ENCODE measurements at regions not wholly inside any gene's neighbourhood (a gene's known extent, or its start where the extent isn't known, plus 50 kb on each side); places are given as distances from the start of the nearest gene placed in this dataset.
"Not testable (repeated sequence)": the region's sequence is repeated elsewhere in the genome, so short reads cannot be mapped to it uniquely, and the experiment has no call there.

GRCh38 chr12:103020839-103021238, 63.4 kb downstream of the ASCL1 start:
- DNase-seq = no peak
- Histone ChIP-seq H3K27me3 (ENCODE audit: insufficient read depth, low read length) (no peaks in the 10 kb centered on the region), H4K91ac (ENCODE audit: low read depth, low read length) (no peak overlapping the region), H3K36me3 (ENCODE audit: control insufficient read depth in 1 of 2, insufficient read depth in 2 of 2, low read length in 2 of 2) (no peaks in the 10 kb centered on the region), H3K4me3 (ENCODE audit: low read depth, low read length) (no peak overlapping the region), H3K14ac (ENCODE audit: low read length) (no peak overlapping the region), H3K18ac (ENCODE audit: low read length) (no peak overlapping the region), H2BK120ac (ENCODE audit: insufficient read depth, low read length, poor library complexity) (no peak overlapping the region), H2BK5ac (ENCODE audit: low read depth, low read length, poor library complexity) (no peak overlapping the region), H2AFZ (ENCODE audit: insufficient read depth, low read length, poor library complexity) (no peak overlapping the region), H3K4ac (ENCODE audit: low read depth, low read length) (no peak overlapping the region), H3K23ac (ENCODE audit: low read length) (no peak overlapping the region), H3K27ac (ENCODE audit: low read depth, low read length) (no peak overlapping the region), H2BK12ac (ENCODE audit: low read length) (no peak overlapping the region), H3K79me2 (ENCODE audit: control insufficient read depth, insufficient read depth, low read length, poor library complexity) (no peaks in the 10 kb centered on the region), H3K4me2 (ENCODE audit: low read length) (no peak overlapping the region), H4K12ac (ENCODE audit: low read depth, low read length) (no peak overlapping the region), H4K8ac (ENCODE audit: low read depth, low read length) (no peak overlapping the region), H3K9me3 (ENCODE audit: insufficient read depth, low read depth, low read length) (no peaks in the 10 kb centered on the region), H3K4me1 (ENCODE audit: control insufficient read depth in 1 of 2, insufficient read depth in 2 of 2, low read length in 2 of 2) (no peaks in the 10 kb centered on the region), H3K79me1 (ENCODE audit: low read length) (no peaks in the 10 kb centered on the region), H2AK5ac (ENCODE audit: low read length) (no peak overlapping the region), H3K9ac (ENCODE audit: low read length) (no peak overlapping the region)
- WGBS (ENCODE audit: extremely low coverage, insufficient coverage, insufficient read length) = no CpG with 5 or more reads among the region's 1 CpG

- Histone ChIP-seq H3K4me3 (ENCODE audit: low read depth, low read length) (no peak overlapping the region), H3K9me3 (ENCODE audit: insufficient read depth, low read depth, low read length) (no peaks in the 10 kb centered on the region), H4K8ac (ENCODE audit: low read depth, low read length) (no peak overlapping the region), H4K91ac (ENCODE audit: low read depth, low read length) (no peak overlapping the region), H2BK12ac (ENCODE audit: low read length) (no peak overlapping the region), H3K27me3 (ENCODE audit: insufficient read depth, low read length) (no peaks in the 10 kb centered on the region), H2BK120ac (ENCODE audit: insufficient read depth, low read length, poor library complexity) (no peak overlapping the region), H3K36me3 (ENCODE audit: control insufficient read depth in 1 of 2, insufficient read depth in 2 of 2, low read length in 2 of 2) (no peaks in the 10 kb centered on the region), H3K79me2 (ENCODE audit: control insufficient read depth, insufficient read depth, low read length, poor library complexity) (no peaks in the 10 kb centered on the region), H2BK5ac (ENCODE audit: low read depth, low read length, poor library complexity) (no peak overlapping the region), H3K18ac (ENCODE audit: low read length) (no peak overlapping the region), H2AK5ac (ENCODE audit: low read length) (no peak overlapping the region), H3K23ac (ENCODE audit: low read length) (no peak overlapping the region), H4K12ac (ENCODE audit: low read depth, low read length) (no peak overlapping the region), H3K27ac (ENCODE audit: low read depth, low read length) (no peak overlapping the region), H3K4ac (ENCODE audit: low read depth, low read length) (no peak overlapping the region), H3K4me1 (ENCODE audit: control insufficient read depth in 1 of 2, insufficient read depth in 2 of 2, low read length in 2 of 2) (no peaks in the 10 kb centered on the region), H2AFZ (ENCODE audit: insufficient read depth, low read length, poor library complexity) (no peak overlapping the region), H3K4me2 (ENCODE audit: low read length) (no peak overlapping the region), H3K9ac (ENCODE audit: low read length) (no peak overlapping the region), H3K14ac (ENCODE audit: low read length) (no peak overlapping the region), H3K79me1 (ENCODE audit: low read length) (no peaks in the 10 kb centered on the region)
- no peak for DNase-seq
- WGBS (ENCODE audit: extremely low coverage, insufficient coverage, insufficient read length) = no CpG with 5 or more reads among the region's 3 CpGs
Measured at GRCh38 chr12:103021538-103022218, 64.2 kb downstream of the ASCL1 start.

GRCh38 chr12:103024650-103025049, 67.2 kb downstream of the ASCL1 start:
- Histone ChIP-seq H3K36me3 (ENCODE audit: control insufficient read depth in 1 of 2, insufficient read depth in 2 of 2, low read length in 2 of 2) (no peaks in the 10 kb centered on the region), H2BK12ac (ENCODE audit: low read length) (no peak overlapping the region), H2AFZ (ENCODE audit: insufficient read depth, low read length, poor library complexity) (no peak overlapping the region), H3K9me3 (ENCODE audit: insufficient read depth, low read depth, low read length) (no peaks in the 10 kb centered on the region), H4K12ac (ENCODE audit: low read depth, low read length) (no peak overlapping the region), H3K27me3 (ENCODE audit: insufficient read depth, low read length) (no peaks in the 10 kb centered on the region), H3K18ac (ENCODE audit: low read length) (no peak overlapping the region), H4K8ac (ENCODE audit: low read depth, low read length) (no peak overlapping the region), H3K4me3 (ENCODE audit: low read depth, low read length) (no peak overlapping the region), H3K79me1 (ENCODE audit: low read length) (no peaks in the 10 kb centered on the region), H3K4me1 (ENCODE audit: control insufficient read depth in 1 of 2, insufficient read depth in 2 of 2, low read length in 2 of 2) (no peaks in the 10 kb centered on the region), H2BK120ac (ENCODE audit: insufficient read depth, low read length, poor library complexity) (no peak overlapping the region), H3K4ac (ENCODE audit: low read depth, low read length) (no peak overlapping the region), H2AK5ac (ENCODE audit: low read length) (no peak overlapping the region), H3K23ac (ENCODE audit: low read length) (no peak overlapping the region), H3K14ac (ENCODE audit: low read length) (no peak overlapping the region), H4K91ac (ENCODE audit: low read depth, low read length) (no peak overlapping the region), H3K27ac (ENCODE audit: low read depth, low read length) (no peak overlapping the region), H2BK5ac (ENCODE audit: low read depth, low read length, poor library complexity) (no peak overlapping the region), H3K4me2 (ENCODE audit: low read length) (no peak overlapping the region), H3K9ac (ENCODE audit: low read length) (no peak overlapping the region), H3K79me2 (ENCODE audit: control insufficient read depth, insufficient read depth, low read length, poor library complexity) (no peaks in the 10 kb centered on the region)
- WGBS (ENCODE audit: extremely low coverage, insufficient coverage, insufficient read length) = no CpG with 5 or more reads among the region's 1 CpG
- no peak for DNase-seq

GRCh38 chr12:103026643-103027042, 69.2 kb downstream of the ASCL1 start:
- H3K79me2 ChIP-seq (ENCODE audit: control insufficient read depth, insufficient read depth, low read length, poor library complexity); H3K27me3 ChIP-seq (ENCODE audit: insufficient read depth, low read length); DNase-seq; H3K18ac ChIP-seq (ENCODE audit: low read length); H4K91ac ChIP-seq (ENCODE audit: low read depth, low read length); H3K9ac ChIP-seq (ENCODE audit: low read length); H3K23ac ChIP-seq (ENCODE audit: low read length); H2BK120ac ChIP-seq (ENCODE audit: insufficient read depth, low read length, poor library complexity); H3K4ac ChIP-seq (ENCODE audit: low read depth, low read length); H3K9me3 ChIP-seq (ENCODE audit: insufficient read depth, low read depth, low read length); H3K36me3 ChIP-seq (ENCODE audit: control insufficient read depth in 1 of 2, insufficient read depth in 2 of 2, low read length in 2 of 2); H2BK12ac ChIP-seq (ENCODE audit: low read length); H3K14ac ChIP-seq (ENCODE audit: low read length); H3K4me3 ChIP-seq (ENCODE audit: low read depth, low read length); H2AK5ac ChIP-seq (ENCODE audit: low read length); H4K8ac ChIP-seq (ENCODE audit: low read depth, low read length); H3K4me2 ChIP-seq (ENCODE audit: low read length); H2AFZ ChIP-seq (ENCODE audit: insufficient read depth, low read length, poor library complexity); H3K79me1 ChIP-seq (ENCODE audit: low read length); H2BK5ac ChIP-seq (ENCODE audit: low read depth, low read length, poor library complexity); H3K27ac ChIP-seq (ENCODE audit: low read depth, low read length); H4K12ac ChIP-seq (ENCODE audit: low read depth, low read length); H3K4me1 ChIP-seq (ENCODE audit: control insufficient read depth in 1 of 2, insufficient read depth in 2 of 2, low read length in 2 of 2): not testable (repeated sequence)
- no CpG with 5 or more reads among the region's 3 CpGs for WGBS (ENCODE audit: extremely low coverage, insufficient coverage, insufficient read length)

Measured in trophoblast cell (in vitro differentiated cells and primary cell).